HL-60 (cell line): ENCODE measurements at regions not wholly inside any gene's neighbourhood (a gene's known extent, or its start where the extent isn't known, plus 50 kb on each side); places are given as distances from the start of the nearest gene placed in this dataset.

ENCODE experiments used
- DNase-seq, 2 experiments: peaks; one replicate each; pipeline ENCODE4 v3.0.0-alpha.2; 2010 to 2020; ENCODE audit warnings: low read depth in 1 of 2, low spot score in 1 of 2
- H3K27ac ChIP-seq: fragments of 250-450 bp; sonication (Bioruptor Pico); replicated peaks from 2 replicates; pipeline ENCODE4 v1.5.1; 2020; ENCODE audit warnings: mild to moderate bottlenecking, moderate library complexity
- H3K27me3 ChIP-seq: fragments of 250-450 bp; sonication (Bioruptor Pico); 2 replicates; pipeline ENCODE4 v1.5.1; 2021; ENCODE audit warnings: mild to moderate bottlenecking, moderate library complexity; ENCODE audit not compliant: insufficient read depth, poor library complexity, severe bottlenecking
- H3K4me3 ChIP-seq: replicated peaks from 2 replicates; pipeline ENCODE4 v1.5.1; 2011; ENCODE audit warnings: mild to moderate bottlenecking, control low read depth, low read length; ENCODE audit not compliant: insufficient read depth
- CTCF ChIP-seq: IDR thresholded peaks from one replicate; pipeline ENCODE4 v1.5.1; 2011; ENCODE audit warnings: low read length, control low read depth, inconsistent platforms; ENCODE audit not compliant: insufficient read depth
- GABPA ChIP-seq: IDR thresholded peaks from 2 replicates; pipeline ENCODE4 v1.6.1; 2012; ENCODE audit warnings: low read depth
- POLR2AphosphoS5 ChIP-seq: IDR thresholded peaks from 2 replicates; pipeline ENCODE4 v1.6.1; 2012; ENCODE audit warnings: low read depth
- REST ChIP-seq: IDR thresholded peaks from 2 replicates; pipeline ENCODE4 v1.6.1; 2012; ENCODE audit warnings: low read depth; ENCODE audit not compliant: insufficient replicate concordance
- SPI1 ChIP-seq: IDR thresholded peaks from 2 replicates; pipeline ENCODE4 v1.6.1; 2012; ENCODE audit warnings: low read depth, mild to moderate bottlenecking, borderline replicate concordance

GRCh38 chr6:163897669-163898068, 483.2 kb downstream of the QKI start:
- H3K4me3 ChIP-seq: no peak overlapping the region
- no peak for DNase-seq
- no peaks in the 10 kb centered on the region for H3K27me3 ChIP-seq

GRCh38 chr6:163897030-163897429, 482.5 kb downstream of the QKI start:
- Histone ChIP-seq H3K27ac (no peak overlapping the region), H3K4me3 (no peak overlapping the region), H3K27me3 (no peaks in the 10 kb centered on the region)
- no peak for DNase-seq
- TF ChIP-seq CTCF (no peak), POLR2AphosphoS5 (no peak), REST (no peak), GABPA (no peak), SPI1 (no peak)

More at GRCh38 chr6:163897669-163898068, 483.2 kb downstream of the QKI start:
- TF ChIP-seq GABPA (no peak), CTCF (no peak), POLR2AphosphoS5 (no peak), REST (no peak), SPI1 (no peak)
- H3K27ac ChIP-seq: no peak overlapping the region

- no peak for DNase-seq
- Histone ChIP-seq H3K4me3 (no peak overlapping the region), H3K27ac (no peak overlapping the region), H3K27me3 (no peaks in the 10 kb centered on the region)
- no peak for TF ChIP-seq CTCF
- no peak for TF ChIP-seq GABPA
- TF ChIP-seq REST: no peak
- TF ChIP-seq POLR2AphosphoS5: no peak
- no peak for TF ChIP-seq SPI1
Observed at GRCh38 chr6:163895162-163895561, 480.6 kb downstream of the QKI start.
